ENCODE measurements at regions not wholly inside any gene's neighbourhood (a gene's known extent, or its start where the extent isn't known, plus 50 kb on each side); places are given as distances from the start of the nearest gene placed in this dataset.
"Not testable (repeated sequence)": the region's sequence is repeated elsewhere in the genome, so short reads cannot be mapped to it uniquely, and the experiment has no call there.

DNA sequence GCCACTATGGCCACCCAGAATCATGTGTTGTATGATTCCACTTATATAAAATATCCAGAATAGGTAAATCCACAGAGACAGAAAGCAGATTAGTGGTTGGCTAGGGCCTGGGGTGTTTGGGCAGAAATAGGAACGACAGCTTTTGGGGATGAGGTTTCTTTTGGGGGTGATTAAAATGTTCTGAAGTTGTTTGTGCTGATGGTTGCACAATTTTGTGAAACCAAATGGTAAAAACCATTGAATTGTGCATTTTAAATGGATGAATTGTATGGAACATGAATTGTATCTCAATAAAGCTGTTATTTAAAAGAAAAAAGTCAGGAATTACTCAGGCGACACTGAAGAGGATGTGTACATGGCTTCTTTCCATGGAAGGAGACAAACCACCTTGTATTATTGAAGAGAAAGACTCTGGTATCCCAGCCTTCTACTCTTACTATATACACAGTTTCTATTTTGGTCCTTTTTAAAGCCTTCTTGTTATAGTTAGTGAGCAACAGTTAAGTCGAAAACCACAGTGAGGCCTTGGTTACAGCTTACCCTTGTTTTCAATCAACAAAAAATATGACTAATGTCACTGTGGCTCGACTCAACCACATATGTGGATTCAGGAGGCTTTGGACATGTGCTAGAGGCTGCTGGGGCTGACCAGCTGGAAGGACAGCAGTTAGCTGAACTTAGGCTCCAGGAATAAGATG is 57.1 kb upstream of the KMT2E start:
- peak; percentile 75 for DNase-seq (ENCODE audit: low spot score)

DNA sequence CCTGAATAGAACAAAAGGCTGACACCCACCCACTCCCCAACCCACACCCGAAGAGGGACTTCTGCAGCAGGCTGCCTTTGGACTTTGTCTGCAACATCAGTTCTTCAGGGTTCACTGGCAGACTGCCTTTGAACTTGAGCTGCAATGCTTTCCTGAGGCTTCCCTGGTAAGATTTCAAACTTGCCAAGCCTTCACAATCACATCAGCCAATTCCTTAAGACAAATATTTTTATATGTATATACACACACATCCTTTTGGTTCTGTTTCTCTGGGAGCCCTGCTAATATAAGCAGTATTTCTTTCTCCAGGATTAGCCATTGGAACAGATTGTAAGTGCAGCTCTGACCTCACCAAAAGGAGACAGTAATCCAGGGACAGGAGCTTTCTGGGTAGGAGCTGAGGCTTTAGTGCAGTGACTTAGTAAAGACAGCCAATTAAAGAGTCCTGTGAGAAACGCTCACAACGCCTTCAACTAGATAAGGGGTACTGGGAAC is 55.6 kb upstream of the KMT2E start:
- DNase-seq (ENCODE audit: low spot score), result no peak

GRCh38 chr7:104959483-104959882 is 54.5 kb upstream of the KMT2E start:
- DNase-seq (ENCODE audit: low spot score), result not testable (repeated sequence)

GRCh38 chr7:104960741-104961448 is 53.1 kb upstream of the KMT2E start:
- DNase-seq (ENCODE audit: low spot score), result no peak

- DNase-seq (ENCODE audit: low spot score), result no peak
Measured at GRCh38 chr7:104961821-104962220, 52.2 kb upstream of the KMT2E start.

- no peak for DNase-seq (ENCODE audit: low spot score)
Measured at GRCh38 chr7:104962781-104963180, 51.2 kb upstream of the KMT2E start.

DNA sequence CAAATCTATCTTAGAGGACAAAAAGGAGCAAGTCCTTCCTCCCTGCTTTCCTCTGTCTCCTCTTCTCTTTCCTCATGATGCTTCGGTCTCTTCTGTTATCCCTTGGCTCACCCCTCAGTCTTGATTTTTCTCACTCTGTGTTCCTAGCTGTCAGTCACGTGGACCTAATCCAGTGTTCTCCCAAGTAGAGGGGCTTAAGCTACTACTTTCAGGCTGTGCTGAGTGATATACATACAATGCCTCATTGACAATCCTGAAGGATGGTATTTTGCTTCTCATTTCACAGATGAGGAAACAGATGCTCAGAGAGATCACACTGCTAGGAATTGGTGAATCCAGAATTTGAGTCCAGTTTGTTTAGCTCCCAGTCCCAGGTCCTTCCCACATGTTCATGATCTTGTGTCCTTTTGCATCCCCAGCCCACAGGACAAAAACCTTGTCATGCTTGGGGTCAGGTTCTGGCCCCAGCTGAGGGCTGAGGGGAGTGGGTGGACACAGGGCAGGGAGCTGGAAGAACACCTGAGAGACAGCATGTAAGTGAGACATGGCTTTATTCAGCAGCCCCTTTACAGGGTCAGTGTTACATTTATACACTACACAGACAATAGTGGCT is 50.5 kb upstream of the KMT2E start:
- DNase-seq (ENCODE audit: low spot score), result no peak

GRCh38 chr7:104963991-104964385 is 50.0 kb upstream of the KMT2E start:
- DNase-seq (ENCODE audit: low spot score), result no peak

All from hepatic stellate cell (primary cell).